IMR-90 (cell line): ENCODE measurements at regions not wholly inside any gene's neighbourhood (a gene's known extent, or its start where the extent isn't known, plus 50 kb on each side); places are given as distances from the start of the nearest gene placed in this dataset.

ENCODE experiments used
- ATAC-seq: fragments of 200-7000 bp; cut with Tn5 transposase; 2 replicates; pipeline ENCODE4 v1.9.1; 2020; ENCODE audit warnings: low read depth, mild to moderate bottlenecking, moderate library complexity
- BruUV-seq: library from RNA; stranded (reverse); fragments of 400-500 nt; replicated peaks from 2 replicates; lab custom pipeline; 2021; lab: Mats Ljungman, UMichigan
- CTCF ChIA-PET: fragments of 300-600 bp; formaldehyde crosslinking; extraction: SDS; loops from one replicate; lab custom pipeline; 2021; ENCODE audit warnings: antibody characterized with exemption; lab: Yijun Ruan, JAX
- POLR2A ChIA-PET: fragments of 300-600 bp; sonication (Branson Sonifier 250); formaldehyde crosslinking; loops from one replicate; lab custom pipeline; 2022; ENCODE audit warnings: antibody characterized with exemption; ENCODE audit not compliant: unreplicated experiment; lab: Charles Lee
- DNase-seq: peaks from one replicate; pipeline ENCODE4 v3.0.0; 2013
- H2AFZ ChIP-seq: replicated peaks from 2 replicates; pipeline ENCODE3; 2013; ENCODE audit warnings: low read length, mild to moderate bottlenecking; ENCODE audit not compliant: poor library complexity
- H2AK5ac ChIP-seq: 2 replicates; pipeline ENCODE4 v1.6.1; 2013; ENCODE audit warnings: low read depth, low read length, inconsistent platforms
- H2AK9ac ChIP-seq: replicated peaks from 2 replicates; pipeline ENCODE3; 2013; ENCODE audit warnings: mild to moderate bottlenecking, low read depth, low read length, moderate library complexity; ENCODE audit not compliant: poor library complexity
- H2BK120ac ChIP-seq: 2 replicates; pipeline ENCODE4 v1.6.1; 2013; ENCODE audit warnings: low read depth, low read length, inconsistent platforms
- H2BK15ac ChIP-seq: 3 replicates; pipeline ENCODE4 v1.6.1; 2013; ENCODE audit warnings: low read depth, low read length, inconsistent platforms
- H2BK20ac ChIP-seq: 2 replicates; pipeline ENCODE4 v1.6.1; 2013; ENCODE audit warnings: low read depth, mild to moderate bottlenecking, inconsistent platforms, low read length, moderate library complexity
- H2BK5ac ChIP-seq: 2 replicates; pipeline ENCODE4 v1.6.1; 2013; ENCODE audit warnings: mild to moderate bottlenecking, low read depth, low read length, inconsistent platforms; ENCODE audit not compliant: poor library complexity, severe bottlenecking
- H3K14ac ChIP-seq: replicated peaks from 2 replicates; pipeline ENCODE4 v1.6.1; 2013; ENCODE audit warnings: low read depth, low read length, inconsistent platforms
- H3K18ac ChIP-seq: 2 replicates; pipeline ENCODE4 v1.6.1; 2013; ENCODE audit warnings: low read depth, low read length, control low read depth
- H3K23ac ChIP-seq: 2 replicates; pipeline ENCODE4 v1.6.1; 2013; ENCODE audit warnings: low read depth, low read length, inconsistent platforms
- H3K27ac ChIP-seq: 2 replicates; pipeline ENCODE4 v1.5.1; 2013; ENCODE audit warnings: mild to moderate bottlenecking, control low read depth, low read length; ENCODE audit not compliant: insufficient read depth
- H3K27me3 ChIP-seq: 2 replicates; pipeline ENCODE4 v1.6.1; 2013; ENCODE audit warnings: low read length; ENCODE audit not compliant: control insufficient read depth, insufficient read depth
- H3K36me3 ChIP-seq: 2 replicates; pipeline ENCODE4 v1.6.1; 2013; ENCODE audit warnings: low read length, mixed read lengths; ENCODE audit not compliant: control insufficient read depth, insufficient read depth
- H3K4ac ChIP-seq: 2 replicates; pipeline ENCODE4 v1.6.1; 2013; ENCODE audit warnings: low read depth, low read length, inconsistent platforms
- H3K4me1 ChIP-seq: 2 replicates; pipeline ENCODE4 v1.6.1; 2013; ENCODE audit warnings: low read length, mixed read lengths; ENCODE audit not compliant: control insufficient read depth, insufficient read depth
- H3K4me2 ChIP-seq: 2 replicates; pipeline ENCODE4 v1.6.1; 2013; ENCODE audit warnings: low read depth, mild to moderate bottlenecking, control low read depth, low read length, moderate library complexity
- H3K4me3 ChIP-seq: 2 replicates; pipeline ENCODE4 v1.5.1; 2013; ENCODE audit warnings: low read depth, mild to moderate bottlenecking, control low read depth, low read length, moderate library complexity; ENCODE audit not compliant: insufficient read depth
- H3K56ac ChIP-seq: 2 replicates; pipeline ENCODE4 v1.6.1; 2013; ENCODE audit warnings: low read length, inconsistent platforms; ENCODE audit not compliant: insufficient read depth; ENCODE audit errors: extremely low read depth
- H3K79me1 ChIP-seq, 2 experiments: 2 replicates each; pipeline ENCODE4 v1.6.1; 2013; ENCODE audit warnings: low read length in 2 of 2, inconsistent platforms in 1 of 2, low read depth in 1 of 2
- H3K9ac ChIP-seq: 2 replicates; pipeline ENCODE4 v1.6.1; 2013; ENCODE audit warnings: low read depth, low read length, control low read depth
- H3K9me1 ChIP-seq: 2 replicates; pipeline ENCODE4 v1.6.1; 2013; ENCODE audit warnings: low read length, inconsistent platforms; ENCODE audit not compliant: insufficient read depth
- H3K9me3 ChIP-seq: 2 replicates; pipeline ENCODE4 v1.6.1; 2013; ENCODE audit warnings: low read length; ENCODE audit not compliant: control insufficient read depth, insufficient read depth
- H4K20me1 ChIP-seq: 2 replicates; pipeline ENCODE4 v1.6.1; 2013; ENCODE audit warnings: low read length, inconsistent platforms; ENCODE audit not compliant: insufficient read depth
- H4K5ac ChIP-seq: 2 replicates; pipeline ENCODE4 v1.6.1; 2013; ENCODE audit warnings: mild to moderate bottlenecking, low read depth, low read length, control low read depth
- H4K8ac ChIP-seq, 2 experiments: 2 replicates each; pipeline ENCODE4 v1.6.1; 2013; ENCODE audit warnings: low read depth in 2 of 2, low read length in 2 of 2, control low read depth in 1 of 2, inconsistent platforms in 1 of 2
- H4K91ac ChIP-seq: 2 replicates; pipeline ENCODE4 v1.6.1; 2013; ENCODE audit warnings: low read depth, low read length, inconsistent platforms; ENCODE audit not compliant: insufficient read depth
- BHLHE40 ChIP-seq: fragments of 150-350 bp; IDR thresholded peaks from 2 replicates; pipeline ENCODE4 v1.6.1; 2016; ENCODE audit warnings: mild to moderate bottlenecking, low read depth, low read length
- CHD1 ChIP-seq: IDR thresholded peaks from 2 replicates; pipeline ENCODE4 v1.6.1; 2012; ENCODE audit warnings: low read depth, low read length, improper control_type of control experiment
- MAFK ChIP-seq: IDR thresholded peaks from 2 replicates; pipeline ENCODE4 v1.6.1; 2012; ENCODE audit warnings: low read depth, low read length, improper control_type of control experiment
- MXI1 ChIP-seq: IDR thresholded peaks from 2 replicates; pipeline ENCODE4 v1.6.1; 2012; ENCODE audit warnings: low read depth, mild to moderate bottlenecking, low read length, moderate library complexity, borderline replicate concordance
- POLR2A ChIP-seq: IDR thresholded peaks from 2 replicates; pipeline ENCODE4 v1.6.1; 2012; ENCODE audit warnings: mild to moderate bottlenecking, low read depth, low read length
- RCOR1 ChIP-seq: IDR thresholded peaks from 2 replicates; pipeline ENCODE4 v1.6.1; 2012; ENCODE audit warnings: mild to moderate bottlenecking, low read length, improper control_type of control experiment; ENCODE audit not compliant: insufficient replicate concordance
- dilution Hi-C: fragments of 300-500 bp; cut with HindIII; formaldehyde crosslinking; loops from one replicate; pipeline ENCODE4 v1.14.3; 2018; ENCODE audit warnings: low sequenced_read_pairs; ENCODE audit not compliant: unreplicated experiment
- in situ Hi-C: fragments of 300-500 bp; cut with MboI; formaldehyde crosslinking; loops from 3 replicates; pipeline ENCODE4 v1.14.3; 2019; ENCODE audit warnings: low sequenced_read_pairs, inconsistent platforms, mixed read lengths
- intact Hi-C: fragments of 100-400 bp; cut with micrococcal nuclease; formaldehyde crosslinking; loops from 2 replicates; pipeline ENCODE4 v1.10.0; 2022

DNA sequence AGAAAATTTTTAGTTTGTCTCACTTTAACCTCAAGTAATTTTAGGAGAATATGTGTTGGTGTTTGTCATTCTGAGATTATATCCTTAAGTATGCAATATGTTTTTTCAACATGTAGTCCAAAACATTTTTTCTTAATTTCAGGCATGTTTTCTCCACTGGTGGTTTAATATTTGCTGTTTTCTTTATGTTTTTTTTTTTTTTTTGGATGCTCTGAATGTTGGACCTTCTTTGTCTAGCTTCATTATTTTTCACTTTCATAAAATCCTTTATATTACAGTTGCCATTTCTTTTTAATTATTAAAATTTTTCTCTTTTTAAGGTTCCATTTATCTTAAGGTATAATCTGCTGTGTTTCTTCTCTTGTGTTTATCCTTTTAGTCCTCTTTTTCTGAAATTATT lies 342.2 kb upstream of the DUSP10 start:
- H3K56ac ChIP-seq, result no peak overlapping the region
- peaks cover 2% of the 10 kb centered on the region; the same call in 1 of the 2 replicates for H3K9me3 ChIP-seq
- no peak overlapping the region for H2BK5ac ChIP-seq
- H3K9me1 ChIP-seq, result no peaks in the 10 kb centered on the region
- H4K91ac ChIP-seq, result no peak overlapping the region
- TF ChIP-seq POLR2A, result no peak
- TF ChIP-seq MAFK, result no peak
- TF ChIP-seq BHLHE40, result no peak
- no peak for TF ChIP-seq CHD1
- TF ChIP-seq RCOR1, result no peak
- TF ChIP-seq MXI1, result no peak
- no TSS peak for BruUV-seq
- ATAC-seq (no peak), DNase-seq (no peak)
- H2BK15ac ChIP-seq, result no peak overlapping the region
- H3K9ac ChIP-seq, result no peak overlapping the region
- H4K5ac ChIP-seq, result no peak overlapping the region
- CTCF ChIA-PET, result no interaction called here
- no peak overlapping the region for H3K14ac ChIP-seq
- H3K79me1 ChIP-seq, result no peaks in the 10 kb centered on the region
- no peak overlapping the region for H3K18ac ChIP-seq
- H3K4me1 ChIP-seq, result peaks cover 2% of the 10 kb centered on the region; the same call in 1 of the 2 replicates
- no peaks in the 10 kb centered on the region for H4K20me1 ChIP-seq
- H2AK9ac ChIP-seq, result no peak overlapping the region
- H2BK20ac ChIP-seq, result no peak overlapping the region
- H3K4me3 ChIP-seq, result no peak overlapping the region
- in situ Hi-C loops (no loop called here), dilution Hi-C loops (no loop called here), intact Hi-C loops (no loop called here)
- H2AK5ac ChIP-seq, result no peak overlapping the region
- no peaks in the 10 kb centered on the region for H3K36me3 ChIP-seq
- POLR2A ChIA-PET, result no interaction called here
- no peak overlapping the region for H3K4me2 ChIP-seq
- H3K23ac ChIP-seq, result no peak overlapping the region
- no peak overlapping the region for H3K4ac ChIP-seq
- no peaks in the 10 kb centered on the region for H3K27me3 ChIP-seq
- H3K27ac ChIP-seq, result no peak overlapping the region
- no peak overlapping the region for H2BK120ac ChIP-seq
- no peak overlapping the region for H4K8ac ChIP-seq
- H2AFZ ChIP-seq, result no peak overlapping the region
